Small intestine (tissue), 7 donors: ENCODE measurements at regions not wholly inside any gene's neighbourhood (a gene's known extent, or its start where the extent isn't known, plus 50 kb on each side); places are given as distances from the start of the nearest gene placed in this dataset.

ENCODE experiments used
- DNase-seq, 2 donors: peaks; one replicate each; pipeline versions ENCODE4 v3.0.0 to v3.0.0-alpha.2; 2013
- FAIRE-seq: peaks from 2 replicates; lab custom pipeline; 2012; peaks lifted over from hg19 to GRCh38; lab: Jason Lieb, UNC
- H3K27ac ChIP-seq, 3 donors: one replicate each; pipeline ENCODE4 v1.5.1; 2013; ENCODE audit warnings: low read length in 2 of 3, mild to moderate bottlenecking in 2 of 3, control low read depth in 1 of 3, inconsistent platforms in 1 of 3, low read depth in 1 of 3, moderate library complexity in 1 of 3
- H3K27me3 ChIP-seq, 3 donors: one replicate each; pipeline ENCODE4 v1.6.1; 2013; ENCODE audit warnings: low read length in 3 of 3, inconsistent platforms in 1 of 3; ENCODE audit not compliant: control insufficient read depth in 3 of 3, insufficient read depth in 3 of 3
- H3K36me3 ChIP-seq, 3 donors: one replicate each; pipeline ENCODE4 v1.6.1; 2013; ENCODE audit warnings: low read length in 3 of 3, inconsistent platforms in 1 of 3, low read depth in 1 of 3, mild to moderate bottlenecking in 1 of 3, moderate library complexity in 1 of 3; ENCODE audit not compliant: control insufficient read depth in 3 of 3, insufficient read depth in 2 of 3
- H3K4me1 ChIP-seq, 3 donors: one replicate each; pipeline ENCODE4 v1.6.1; 2013; ENCODE audit warnings: low read length in 2 of 3, inconsistent platforms in 1 of 3, low read depth in 1 of 3, mild to moderate bottlenecking in 1 of 3, moderate library complexity in 1 of 3; ENCODE audit not compliant: control insufficient read depth in 3 of 3, insufficient read depth in 2 of 3
- H3K4me3 ChIP-seq, 3 donors: one replicate each; pipeline ENCODE4 v1.5.1; 2013; ENCODE audit warnings: low read length in 3 of 3, control low read depth in 1 of 3, inconsistent platforms in 1 of 3, low read depth in 1 of 3, mild to moderate bottlenecking in 1 of 3, moderate library complexity in 1 of 3
- H3K9me3 ChIP-seq, 2 donors: one replicate each; pipeline ENCODE4 v1.6.1; 2013; ENCODE audit warnings: low read depth in 1 of 2, low read length in 1 of 2; ENCODE audit not compliant: control insufficient read depth in 2 of 2, insufficient read depth in 1 of 2
- WGBS, 3 donors: extraction: QIAGEN DNeasy Blood & Tissue Kit; methylation state at CpG; one replicate each; pipeline ENCODE4 v1.1.7; 2013; 5-methylcytosine and 5-hydroxymethylcytosine counted together
- donor health status: healthy with polysubstance abuse.
- donor health status: control.
- donor health status: control.
- donor health status: Bipolar disorder and iron deficiency.
- donor health status: healthy.

DNA sequence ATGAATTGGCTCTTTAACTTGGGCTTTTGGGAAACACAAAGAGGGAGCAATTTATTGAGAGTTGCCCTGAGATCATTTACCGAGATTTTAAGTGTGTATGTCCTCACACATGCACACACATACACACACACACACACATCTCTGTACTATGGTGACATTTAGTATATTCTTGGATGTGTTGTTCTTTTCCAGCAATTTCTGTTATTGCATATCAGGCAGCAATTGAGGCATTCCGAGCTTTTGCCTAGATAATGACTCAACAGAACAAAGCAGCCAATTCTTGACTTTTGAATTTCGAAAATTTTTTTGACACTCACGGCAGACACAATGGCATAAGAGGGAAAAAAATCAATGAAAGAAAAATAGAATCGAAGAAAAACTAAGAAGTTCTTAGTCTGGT is 248.5 kb downstream of the DUSP6 start:
- Histone ChIP-seq H3K27ac (no peak overlapping the region), H3K4me1 (no peaks in the 10 kb centered on the region), H3K36me3 (no peaks in the 10 kb centered on the region), H3K27me3 (no peaks in the 10 kb centered on the region), H3K9me3 (no peaks in the 10 kb centered on the region), H3K4me3 (no peak overlapping the region)
- DNase-seq (no peak), FAIRE-seq (no peak)
- 68 to 76% (median 72%) methylated on average over 5 of the region's 5 CpGs for WGBS, 3 donors

- DNase-seq (no peak), FAIRE-seq (no peak)
- Histone ChIP-seq H3K27me3 (no peaks in the 10 kb centered on the region), H3K27ac (no peak overlapping the region), H3K36me3 (no peaks in the 10 kb centered on the region), H3K9me3 (no peaks in the 10 kb centered on the region), H3K4me3 (no peak overlapping the region), H3K4me1 (no peaks in the 10 kb centered on the region)
- 46 to 73% (median 71%) methylated on average over 4 of the region's 4 CpGs for WGBS, 3 donors
Measured at GRCh38 chr12:89101440-89101839, 250.9 kb downstream of the DUSP6 start.

- FAIRE-seq (no peak), DNase-seq (no peak)
- Histone ChIP-seq H3K4me1 (no peaks in the 10 kb centered on the region), H3K9me3 (no peaks in the 10 kb centered on the region), H3K27ac (no peak overlapping the region), H3K27me3 (no peaks in the 10 kb centered on the region), H3K4me3 (no peak overlapping the region), H3K36me3 (no peaks in the 10 kb centered on the region)
- WGBS, 3 donors: 76 to 87% (median 79%) methylated on average over 13 of the region's 13 CpGs
Measured at GRCh38 chr12:89098441-89099112, 253.7 kb downstream of the DUSP6 start.

GRCh38 chr12:89092297-89092696 is 260.0 kb downstream of the DUSP6 start:
- H3K9me3 ChIP-seq: peaks cover 0 to 11% of the 10 kb centered on the region in 2 donors
- WGBS, 3 donors: 84 to 91% (median 90%) methylated on average over 2 of the region's 2 CpGs
- H3K27ac ChIP-seq: no peak overlapping the region
- no peaks in the 10 kb centered on the region for H3K36me3 ChIP-seq
- no peak overlapping the region for H3K4me3 ChIP-seq
- no peaks in the 10 kb centered on the region for H3K4me1 ChIP-seq
- DNase-seq: no peak
- no peak for FAIRE-seq
- H3K27me3 ChIP-seq: no peaks in the 10 kb centered on the region

DNA sequence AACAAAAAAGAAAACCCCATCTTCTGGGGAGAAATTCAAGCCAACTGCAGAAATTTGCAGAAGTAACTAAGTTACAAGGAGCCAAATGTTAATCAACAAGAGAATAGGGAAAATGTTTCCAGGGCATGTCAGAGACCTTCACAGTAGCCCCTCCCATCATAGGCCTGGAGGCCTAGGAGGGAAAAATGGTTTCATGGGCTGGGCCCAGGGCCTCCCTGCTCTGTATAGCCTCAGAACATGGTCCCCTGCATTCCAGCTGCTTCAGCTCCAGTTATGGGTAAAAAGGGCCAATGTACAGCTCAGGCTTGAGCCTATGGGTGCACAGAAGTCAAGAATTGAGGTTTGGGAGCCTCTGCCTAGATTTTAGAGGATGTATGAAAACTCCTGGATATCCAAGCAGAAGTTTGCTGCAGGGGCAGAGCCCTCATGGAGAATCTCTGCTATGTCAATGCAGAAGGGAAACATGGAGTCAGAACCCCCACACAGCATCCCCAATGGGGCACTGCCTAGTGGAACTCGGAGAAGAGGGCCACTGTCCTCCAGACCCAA is 260.9 kb downstream of the DUSP6 start:
- WGBS, 3 donors: 88 to 96% (median 88%) methylated on average over 1 of the region's 1 CpG
- no peak for FAIRE-seq

DNA sequence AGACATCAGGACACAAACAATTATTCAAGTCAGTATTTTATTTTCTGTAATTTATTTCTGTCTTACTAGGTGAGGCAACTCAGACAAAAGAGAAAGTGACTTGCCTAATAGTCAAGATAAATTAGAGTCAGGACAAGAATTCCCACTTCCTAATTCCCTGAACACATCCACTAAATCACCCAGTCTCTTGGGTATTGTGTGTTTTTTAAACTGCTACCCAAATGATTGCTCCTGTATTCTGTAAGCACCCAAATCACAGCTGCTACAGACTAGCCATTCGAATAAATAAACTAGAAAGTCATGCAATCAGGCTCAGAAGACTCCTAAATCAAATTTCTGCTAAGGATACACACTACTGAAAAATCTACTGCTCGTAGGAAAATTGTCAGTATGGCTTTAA is 263.0 kb downstream of the DUSP6 start:
- H3K36me3 ChIP-seq: no peaks in the 10 kb centered on the region
- H3K4me3 ChIP-seq: no peak overlapping the region
- 71 to 82% (median 76%) methylated on average over 2 of the region's 2 CpGs for WGBS, 3 donors
- DNase-seq (no peak), FAIRE-seq (no peak)
- H3K27ac ChIP-seq: no peak overlapping the region
- H3K9me3 ChIP-seq: peaks cover 0 to 11% of the 10 kb centered on the region in 2 donors
- H3K4me1 ChIP-seq: no peaks in the 10 kb centered on the region
- no peaks in the 10 kb centered on the region for H3K27me3 ChIP-seq

More for the DNA sequence above, 260.9 kb downstream of the DUSP6 start:
- H3K36me3 ChIP-seq: no peaks in the 10 kb centered on the region
- H3K9me3 ChIP-seq: peaks cover 0 to 11% of the 10 kb centered on the region in 2 donors
- H3K4me1 ChIP-seq: no peaks in the 10 kb centered on the region
- no peak overlapping the region for H3K4me3 ChIP-seq
- no peaks in the 10 kb centered on the region for H3K27me3 ChIP-seq
- no peak overlapping the region for H3K27ac ChIP-seq
- DNase-seq: no peak

- no peak for FAIRE-seq
- H3K27me3 ChIP-seq: no peaks in the 10 kb centered on the region
- no peak overlapping the region for H3K4me3 ChIP-seq
- WGBS, 3 donors: 70 to 96% (median 90%) methylated on average over 1 of the region's 1 CpG
- no peak overlapping the region for H3K27ac ChIP-seq
- no peaks in the 10 kb centered on the region for H3K4me1 ChIP-seq
- no peaks in the 10 kb centered on the region for H3K36me3 ChIP-seq
- no peak for DNase-seq
- peaks cover 0 to 11% of the 10 kb centered on the region in 2 donors for H3K9me3 ChIP-seq
Measured at GRCh38 chr12:89087876-89088275, 264.4 kb downstream of the DUSP6 start.

DNA sequence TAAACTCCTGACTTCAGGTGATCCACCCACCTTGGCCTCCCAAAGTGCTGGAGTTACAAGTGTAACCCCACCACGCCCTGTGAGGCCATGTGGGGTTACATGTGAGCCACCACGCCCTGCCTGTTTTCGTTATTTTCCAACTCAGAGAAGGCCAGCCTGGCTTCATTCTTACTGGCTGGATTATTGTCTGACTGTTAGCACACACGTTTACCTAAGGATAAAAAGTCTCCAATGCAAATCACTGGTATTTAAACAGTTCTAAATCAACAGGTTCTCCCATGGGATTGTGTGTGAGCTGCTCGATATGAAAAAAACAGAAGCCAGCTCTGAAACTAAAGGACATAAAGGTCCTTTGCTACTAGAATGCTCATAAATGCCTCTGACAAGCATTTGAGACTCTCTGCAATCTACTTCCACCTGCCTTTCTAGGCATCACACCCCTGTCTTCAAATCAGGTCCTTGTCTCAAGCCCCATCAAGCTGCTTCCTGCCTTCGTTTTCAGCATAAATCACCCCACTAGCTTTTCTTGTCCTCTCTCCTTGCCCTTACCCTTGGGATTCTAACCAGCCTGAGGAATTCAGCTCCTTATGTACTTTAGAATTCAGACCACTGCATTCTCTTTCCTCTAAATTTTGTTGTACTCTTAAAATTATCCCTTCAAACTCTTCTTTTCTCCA is 265.0 kb downstream of the DUSP6 start:
- DNase-seq (peak in 1 of 2 donors; percentile 23), FAIRE-seq (no peak)
- Histone ChIP-seq H3K9me3 (peaks cover 0 to 11% of the 10 kb centered on the region in 2 donors), H3K4me1 (no peaks in the 10 kb centered on the region), H3K4me3 (no peak overlapping the region), H3K27ac (no peak overlapping the region), H3K36me3 (no peaks in the 10 kb centered on the region), H3K27me3 (no peaks in the 10 kb centered on the region)
- WGBS, 3 donors: 52 to 68% (median 53%) methylated on average over 6 of the region's 6 CpGs
